ENCODE measurements at regions not wholly inside any gene's neighbourhood (a gene's known extent, or its start where the extent isn't known, plus 50 kb on each side); places are given as distances from the start of the nearest gene placed in this dataset.

DNA sequence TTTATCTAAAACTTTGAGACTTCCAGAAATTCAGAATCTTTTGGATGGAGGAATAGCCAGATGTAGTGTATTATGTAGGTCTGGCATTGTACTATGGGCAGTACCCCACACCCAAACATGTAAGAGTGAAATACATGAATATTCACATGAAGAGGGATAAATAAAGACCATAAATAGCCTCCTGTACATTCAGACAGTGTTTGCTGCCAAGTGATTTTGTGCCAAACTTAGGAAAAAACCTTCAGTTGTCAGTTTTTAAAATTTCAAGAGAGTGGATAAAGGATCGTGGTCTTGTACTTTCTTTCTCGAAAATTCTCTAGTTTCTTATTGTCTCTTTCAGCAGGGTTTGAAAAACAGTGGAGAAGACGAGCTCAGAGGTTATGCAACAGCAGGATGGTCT lies 150.3 kb upstream of the LARGE1 start:
- Histone ChIP-seq H3K27me3 (no peaks in the 10 kb centered on the region), H3K4me3 (no peak overlapping the region), H3K4me1 (no peaks in the 10 kb centered on the region), H3K36me3 (no peaks in the 10 kb centered on the region), H3K27ac (no peak overlapping the region), H3K9me3 (no peaks in the 10 kb centered on the region)
- no peak for DNase-seq (ENCODE audit: low spot score)
- TF ChIP-seq, protein P1, sequence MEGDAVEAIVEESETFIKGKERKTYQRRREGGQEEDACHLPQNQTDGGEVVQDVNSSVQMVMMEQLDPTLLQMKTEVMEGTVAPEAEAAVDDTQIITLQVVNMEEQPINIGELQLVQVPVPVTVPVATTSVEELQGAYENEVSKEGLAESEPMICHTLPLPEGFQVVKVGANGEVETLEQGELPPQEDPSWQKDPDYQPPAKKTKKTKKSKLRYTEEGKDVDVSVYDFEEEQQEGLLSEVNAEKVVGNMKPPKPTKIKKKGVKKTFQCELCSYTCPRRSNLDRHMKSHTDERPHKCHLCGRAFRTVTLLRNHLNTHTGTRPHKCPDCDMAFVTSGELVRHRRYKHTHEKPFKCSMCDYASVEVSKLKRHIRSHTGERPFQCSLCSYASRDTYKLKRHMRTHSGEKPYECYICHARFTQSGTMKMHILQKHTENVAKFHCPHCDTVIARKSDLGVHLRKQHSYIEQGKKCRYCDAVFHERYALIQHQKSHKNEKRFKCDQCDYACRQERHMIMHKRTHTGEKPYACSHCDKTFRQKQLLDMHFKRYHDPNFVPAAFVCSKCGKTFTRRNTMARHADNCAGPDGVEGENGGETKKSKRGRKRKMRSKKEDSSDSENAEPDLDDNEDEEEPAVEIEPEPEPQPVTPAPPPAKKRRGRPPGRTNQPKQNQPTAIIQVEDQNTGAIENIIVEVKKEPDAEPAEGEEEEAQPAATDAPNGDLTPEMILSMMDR (IDR thresholded peaks at IDR 0.05) = no peak

DNA sequence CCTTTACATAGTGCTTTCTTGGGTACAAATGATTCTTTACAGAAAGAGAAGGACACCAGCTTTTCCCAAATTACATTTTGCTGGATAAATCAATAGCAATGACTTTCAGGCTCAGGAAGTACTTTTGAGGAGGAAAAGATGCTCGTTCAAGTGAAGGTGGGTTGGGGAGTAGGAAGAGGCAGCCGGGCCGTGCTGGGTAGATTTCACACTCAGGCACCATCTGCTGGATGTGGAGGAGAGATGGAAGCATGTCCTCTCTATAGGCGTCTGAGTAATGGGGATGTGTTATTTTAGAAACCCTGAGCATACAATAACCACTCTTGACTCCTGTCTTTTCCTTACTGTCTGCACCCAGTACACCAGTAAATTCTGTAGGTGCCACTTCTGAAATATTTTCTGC lies 152.3 kb upstream of the LARGE1 start:
- H3K27ac ChIP-seq = no peak overlapping the region
- TF ChIP-seq, protein P1 (IDR thresholded peaks at IDR 0.05) = no peak
- no peaks in the 10 kb centered on the region for H3K9me3 ChIP-seq
- no peaks in the 10 kb centered on the region for H3K27me3 ChIP-seq
- no peak overlapping the region for H3K4me3 ChIP-seq
- no peak for DNase-seq (ENCODE audit: low spot score)
- H3K4me1 ChIP-seq = no peaks in the 10 kb centered on the region
- H3K36me3 ChIP-seq = no peaks in the 10 kb centered on the region

DNA sequence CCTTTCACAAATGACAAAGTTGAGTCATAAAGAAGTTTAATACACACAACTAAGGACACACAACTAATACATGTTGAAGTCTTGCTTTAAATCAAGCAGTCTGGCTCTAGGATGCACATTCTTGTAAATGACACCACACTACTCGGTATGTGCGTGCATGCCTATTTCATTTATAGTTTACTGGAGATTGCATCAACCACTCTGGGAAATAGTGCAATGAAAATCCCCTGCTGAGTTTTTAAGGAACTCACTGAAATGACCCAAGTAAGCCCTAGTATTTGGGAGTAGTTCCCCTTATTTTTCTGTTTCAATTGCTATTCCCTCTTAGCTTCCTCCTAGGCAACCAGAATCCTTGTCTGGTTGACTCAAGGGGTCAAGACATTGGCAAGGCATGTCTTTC lies 160.2 kb upstream of the LARGE1 start:
- TF ChIP-seq, protein P1 (IDR thresholded peaks at IDR 0.05) = no peak
- no peak for DNase-seq (ENCODE audit: low spot score)

DNA sequence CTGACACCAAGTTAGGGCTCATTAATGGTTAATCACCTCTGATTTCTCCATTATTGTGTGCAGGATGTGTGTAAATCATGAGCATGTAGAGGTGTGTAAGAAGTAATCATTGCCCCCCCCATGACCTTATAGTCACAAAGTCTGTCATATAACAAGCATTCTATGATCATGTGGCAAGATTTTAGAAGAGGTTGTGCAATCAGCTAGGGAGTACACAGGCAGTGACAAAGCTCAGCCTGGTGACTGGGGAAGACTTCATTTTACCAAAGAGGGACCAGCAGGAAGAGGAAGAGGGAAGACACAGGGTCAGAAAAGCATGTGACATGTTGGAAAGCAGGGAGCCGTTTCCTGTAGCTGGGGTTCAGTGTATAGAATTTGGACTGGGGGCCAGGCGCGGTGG lies 176.5 kb upstream of the LARGE1 start:
- Histone ChIP-seq H3K4me1 (no peaks in the 10 kb centered on the region), H3K27ac (no peak overlapping the region), H3K9me3 (no peaks in the 10 kb centered on the region), H3K4me3 (no peak overlapping the region), H3K27me3 (no peaks in the 10 kb centered on the region), H3K36me3 (no peaks in the 10 kb centered on the region)
- TF ChIP-seq, protein P1 (IDR thresholded peaks at IDR 0.05) = no peak
- DNase-seq (ENCODE audit: low spot score) = no peak

More for the DNA sequence above, 160.2 kb upstream of the LARGE1 start:
- Histone ChIP-seq H3K9me3 (no peaks in the 10 kb centered on the region), H3K36me3 (no peaks in the 10 kb centered on the region), H3K27me3 (no peaks in the 10 kb centered on the region), H3K4me3 (no peak overlapping the region), H3K4me1 (no peaks in the 10 kb centered on the region), H3K27ac (no peak overlapping the region)

DNA sequence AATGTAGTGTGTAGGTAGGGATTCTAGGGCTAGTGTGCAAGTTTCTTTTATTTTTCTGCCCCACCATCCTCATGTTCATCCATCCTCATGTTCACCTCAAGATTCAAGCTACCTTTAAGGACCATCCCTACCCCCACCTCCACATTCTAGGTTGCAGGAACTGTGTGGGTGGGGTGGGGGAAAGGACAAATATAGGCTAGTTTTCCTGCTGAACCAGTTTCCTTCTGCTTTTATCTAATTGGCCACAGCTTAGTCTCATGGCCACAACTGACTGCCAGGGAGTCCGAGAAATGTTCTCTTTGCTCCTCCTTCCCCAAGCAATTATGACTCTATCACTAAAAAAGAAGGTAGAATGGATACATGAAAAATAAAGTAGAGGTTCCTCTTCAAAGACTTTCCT lies 179.0 kb upstream of the LARGE1 start:
- no peak overlapping the region for H3K4me3 ChIP-seq
- no peaks in the 10 kb centered on the region for H3K27me3 ChIP-seq
- H3K36me3 ChIP-seq = no peaks in the 10 kb centered on the region
- TF ChIP-seq, protein P1 (IDR thresholded peaks at IDR 0.05) = no peak
- no peak for DNase-seq (ENCODE audit: low spot score)
- no peak overlapping the region for H3K27ac ChIP-seq
- no peaks in the 10 kb centered on the region for H3K9me3 ChIP-seq
- no peaks in the 10 kb centered on the region for H3K4me1 ChIP-seq

DNA sequence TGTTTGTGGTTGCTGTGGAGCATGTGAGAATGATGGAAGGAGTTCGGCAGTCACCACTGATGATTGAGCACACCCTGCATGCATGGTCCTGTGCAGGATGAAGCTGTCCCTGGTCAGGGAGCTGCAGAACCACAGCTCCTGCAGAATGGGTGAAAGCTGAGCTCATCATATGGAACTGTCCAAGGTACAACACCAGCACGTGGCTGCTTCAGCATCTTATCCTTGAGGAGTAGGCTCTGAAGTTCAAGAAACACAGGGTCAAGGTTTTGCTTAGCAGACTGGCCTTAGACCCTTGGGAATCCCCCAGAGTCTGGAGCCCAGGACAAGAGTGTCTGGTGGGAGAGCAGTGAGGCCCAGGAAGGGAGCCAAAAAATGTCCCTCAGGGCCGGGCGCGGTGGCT lies 182.4 kb upstream of the LARGE1 start:
- H3K9me3 ChIP-seq = no peaks in the 10 kb centered on the region
- no peak for DNase-seq (ENCODE audit: low spot score)
- TF ChIP-seq, protein P1 (IDR thresholded peaks at IDR 0.05) = no peak
- no peaks in the 10 kb centered on the region for H3K36me3 ChIP-seq
- no peaks in the 10 kb centered on the region for H3K4me1 ChIP-seq
- H3K27ac ChIP-seq = no peak overlapping the region
- no peaks in the 10 kb centered on the region for H3K27me3 ChIP-seq
- H3K4me3 ChIP-seq = no peak overlapping the region

Data from right atrium auricular region (tissue), 2 donors.